ENCODE measurements at regions not wholly inside any gene's neighbourhood (a gene's known extent, or its start where the extent isn't known, plus 50 kb on each side); places are given as distances from the start of the nearest gene placed in this dataset.
A peak's percentile ranks its signal among the peaks of the same experiment; 100 is the strongest.
"Not testable (repeated sequence)": the region's sequence is repeated elsewhere in the genome, so short reads cannot be mapped to it uniquely, and the experiment has no call there.

DNA sequence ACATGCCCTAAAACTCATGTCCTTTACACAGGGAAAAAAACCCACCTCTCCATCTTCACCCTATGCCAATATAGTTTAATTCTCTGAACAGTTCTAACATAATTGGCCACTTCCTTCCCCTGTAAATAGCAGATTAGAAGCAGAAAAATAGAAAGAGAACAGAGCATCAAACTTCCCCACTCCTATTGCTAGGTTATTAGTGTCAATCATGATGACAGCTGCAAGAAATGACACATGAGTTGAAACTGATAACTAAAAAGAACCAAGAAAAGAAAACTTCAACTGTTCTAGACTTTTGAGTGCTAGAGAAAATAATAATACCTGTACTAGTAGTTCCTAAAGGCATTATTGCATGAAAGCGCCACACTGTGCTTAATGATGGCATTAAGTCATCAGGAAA is 284.5 kb upstream of the TRPC5 start:
- no peak for DNase-seq (ENCODE audit: low spot score)

DNA sequence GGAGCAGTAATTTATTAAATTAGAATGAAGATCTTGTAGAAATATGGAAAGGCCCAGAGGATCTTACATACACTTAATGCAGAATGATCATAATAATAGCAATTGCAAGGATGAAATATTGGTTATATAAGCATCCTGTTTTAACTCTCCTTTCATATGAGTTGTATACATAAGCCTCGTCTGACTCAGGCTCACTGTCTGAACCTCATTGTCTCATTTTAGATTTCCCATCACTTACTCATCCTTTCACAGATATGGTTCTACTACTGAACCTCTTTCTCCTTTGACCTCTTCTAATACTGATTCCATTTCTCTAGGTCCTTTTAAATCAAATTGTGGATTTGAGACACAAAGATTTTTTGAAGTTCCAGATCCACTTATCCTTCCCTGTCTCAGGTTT is 277.3 kb upstream of the TRPC5 start:
- DNase-seq (ENCODE audit: low spot score), result no peak

- no peak for DNase-seq (ENCODE audit: low spot score)
Measured at GRCh38 chrX:112355931-112356330, 273.4 kb upstream of the TRPC5 start.

- no peak for DNase-seq (ENCODE audit: low spot score)
Measured at GRCh38 chrX:112341598-112341997, 259.0 kb upstream of the TRPC5 start.

- DNase-seq (ENCODE audit: low spot score), result no peak
Measured at GRCh38 chrX:112313201-112313600, 230.6 kb upstream of the TRPC5 start.

DNA sequence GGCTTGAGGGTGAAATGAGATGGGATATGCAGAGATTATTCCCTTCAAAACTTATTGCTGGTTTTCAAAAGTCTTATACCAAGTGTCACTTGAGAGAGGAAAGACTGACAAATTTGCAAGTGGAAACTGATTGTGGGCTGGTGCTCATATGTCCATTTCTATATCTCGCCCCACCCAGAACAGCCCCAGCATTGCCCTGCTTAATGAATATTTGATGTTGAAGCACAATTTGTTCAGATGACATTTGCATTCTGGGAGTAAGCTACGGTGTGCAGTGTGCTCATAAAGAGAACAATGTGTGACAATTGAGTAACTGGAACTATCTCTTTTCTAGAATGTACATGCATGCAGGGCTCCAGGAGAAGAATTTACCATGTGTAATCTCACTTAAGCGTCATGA is 223.5 kb upstream of the TRPC5 start:
- DNase-seq (ENCODE audit: low spot score), result no peak

DNA sequence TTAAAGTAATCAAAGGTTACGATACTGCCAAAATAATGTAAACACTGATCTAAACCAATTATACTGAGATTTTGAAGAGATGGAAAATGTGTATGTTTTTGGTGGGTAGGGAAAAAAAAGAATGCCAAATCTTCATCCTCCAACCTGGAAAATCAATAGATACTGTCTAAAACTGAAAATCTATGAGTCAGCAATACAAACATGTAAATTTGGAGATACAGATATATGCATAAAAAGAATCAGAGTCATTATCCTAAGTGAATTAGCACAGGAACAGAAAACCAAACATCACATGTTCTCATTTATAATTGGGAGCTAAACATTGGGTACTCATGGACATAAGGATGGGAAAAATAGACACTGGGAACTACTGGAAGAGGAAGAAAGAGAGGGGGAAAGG is 197.4 kb upstream of the TRPC5 start:
- DNase-seq (ENCODE audit: low spot score), result no peak

- peak; percentile 6 for DNase-seq (ENCODE audit: low spot score)
Measured at GRCh38 chrX:112270991-112271390, 188.4 kb upstream of the TRPC5 start.

DNA sequence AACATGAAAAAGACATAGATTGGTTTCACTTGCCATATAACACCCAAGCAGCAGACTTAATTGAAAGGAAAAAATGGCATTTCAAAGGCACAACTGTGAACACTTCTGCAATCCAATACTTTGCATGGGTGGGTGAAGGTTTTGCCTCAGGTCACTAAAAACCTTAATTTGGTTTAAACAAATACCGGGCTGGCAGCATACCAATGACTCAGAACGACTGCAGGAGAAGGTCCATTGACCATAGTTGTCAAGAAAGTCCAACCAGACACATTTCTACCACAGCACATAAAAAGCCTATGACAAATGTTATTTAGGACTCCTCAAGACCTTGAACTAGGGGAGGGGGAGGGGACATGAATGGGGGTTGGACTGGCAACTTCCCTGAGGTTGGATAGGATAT is 183.6 kb upstream of the TRPC5 start:
- DNase-seq (ENCODE audit: low spot score), result no peak

GRCh38 chrX:112259375-112259774 is 176.8 kb upstream of the TRPC5 start:
- DNase-seq (ENCODE audit: low spot score), result no peak

DNA sequence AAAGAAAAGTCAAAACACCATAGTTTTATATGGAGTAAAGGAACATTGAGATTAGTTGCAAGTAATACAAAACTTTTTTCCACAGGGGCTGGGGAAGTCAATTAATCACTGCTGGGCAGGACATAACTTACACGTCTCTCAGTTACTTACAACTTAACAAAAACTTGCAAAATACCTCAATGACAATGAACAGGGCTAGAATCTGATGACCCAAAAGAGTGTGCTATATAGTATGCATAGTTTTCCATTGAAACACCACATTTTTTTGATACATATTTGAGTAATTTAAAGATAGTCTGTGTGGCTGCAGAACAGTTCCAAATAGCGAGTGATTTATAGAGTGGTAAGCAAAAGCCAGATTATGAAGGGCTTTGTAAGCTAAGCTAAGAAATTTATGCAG is 172.3 kb upstream of the TRPC5 start:
- no peak for DNase-seq (ENCODE audit: low spot score)

DNA sequence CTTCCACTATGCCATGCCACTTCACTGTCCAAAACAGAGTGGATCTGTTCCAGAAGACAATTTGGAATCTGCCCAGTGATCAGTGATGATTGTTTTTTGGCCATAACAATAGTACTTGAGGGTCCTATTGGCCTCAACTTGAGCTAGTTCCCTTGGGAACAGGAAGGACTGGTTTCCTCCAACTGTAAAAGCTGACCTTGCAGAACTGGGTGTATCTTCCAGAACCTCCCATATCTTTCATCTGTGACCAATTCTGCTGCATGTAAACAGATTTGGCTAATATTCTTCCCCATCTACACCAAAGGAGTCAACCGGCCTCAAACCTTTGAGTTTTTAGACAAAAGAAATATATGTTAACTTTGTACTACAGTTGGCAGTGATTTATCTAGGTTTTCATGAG is 165.1 kb upstream of the TRPC5 start:
- no peak for DNase-seq (ENCODE audit: low spot score)

DNA sequence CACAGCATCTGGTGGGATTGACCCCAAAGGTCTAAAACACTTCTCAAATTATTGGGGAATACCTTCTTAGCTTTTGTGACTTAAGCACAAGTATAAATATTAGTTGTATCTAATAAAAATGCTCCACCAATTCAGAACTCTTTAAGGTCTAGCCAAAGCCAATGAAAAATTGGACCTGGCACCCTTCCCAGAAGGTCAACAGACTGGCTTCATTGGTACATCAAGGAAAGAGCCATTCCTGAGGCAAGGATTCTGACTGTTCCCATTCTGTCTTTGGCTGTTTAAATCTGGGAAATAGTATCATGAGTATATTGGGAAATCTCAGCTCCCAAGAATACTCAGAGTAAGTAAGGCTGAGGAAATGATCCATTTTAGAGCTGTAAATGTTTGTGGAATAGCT is 153.0 kb upstream of the TRPC5 start:
- DNase-seq (ENCODE audit: low spot score), result no peak

DNA sequence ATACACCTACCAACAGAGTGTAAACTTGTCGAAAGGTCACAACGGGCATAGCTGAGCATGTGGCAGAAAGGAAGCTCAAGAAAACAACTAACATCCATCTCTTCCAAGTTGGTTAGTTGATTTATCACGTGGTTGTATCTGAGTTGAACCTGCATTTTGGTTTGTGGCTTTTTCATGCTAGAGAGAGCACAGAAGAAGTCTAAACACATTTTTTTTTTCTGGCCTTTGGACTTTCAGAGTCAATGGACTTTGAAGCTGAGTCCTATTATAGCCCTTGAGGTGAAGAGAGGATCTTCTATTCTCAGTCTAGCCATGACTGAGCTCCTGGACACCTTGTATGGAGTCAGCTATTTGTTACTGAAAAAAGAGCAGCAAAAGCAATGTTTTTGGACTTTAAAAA is 150.6 kb upstream of the TRPC5 start:
- DNase-seq (ENCODE audit: low spot score), result no peak

GRCh38 chrX:112226795-112227194 is 144.2 kb upstream of the TRPC5 start:
- DNase-seq (ENCODE audit: low spot score), result not testable (repeated sequence)

- DNase-seq (ENCODE audit: low spot score), result peak; percentile 18
Measured at GRCh38 chrX:112223391-112223790, 140.8 kb upstream of the TRPC5 start.

DNA sequence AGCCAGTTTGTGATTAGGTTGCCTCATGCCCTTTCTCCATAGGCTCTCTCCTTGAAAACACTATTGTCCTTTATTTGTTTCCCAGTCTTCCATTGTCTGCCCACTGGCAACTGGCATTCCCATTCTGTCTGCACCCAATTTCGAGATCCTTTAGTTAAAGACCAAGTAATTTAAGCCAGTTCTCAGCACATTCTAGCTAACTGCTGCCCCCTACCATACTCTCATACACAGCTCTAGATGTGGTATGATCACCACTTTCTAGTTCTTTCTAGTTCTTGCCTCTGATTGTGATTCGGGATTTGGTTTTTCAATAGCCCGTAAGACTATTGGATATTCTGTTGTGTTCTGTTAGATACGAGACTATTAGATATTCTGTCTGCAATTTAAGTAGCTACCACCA is 135.8 kb upstream of the TRPC5 start:
- no peak for DNase-seq (ENCODE audit: low spot score)

- no peak for DNase-seq (ENCODE audit: low spot score)
Measured at GRCh38 chrX:112211459-112211858, 128.9 kb upstream of the TRPC5 start.

- DNase-seq (ENCODE audit: low spot score), result peak; percentile 45
Measured at GRCh38 chrX:112197840-112198239, 115.3 kb upstream of the TRPC5 start.

DNA sequence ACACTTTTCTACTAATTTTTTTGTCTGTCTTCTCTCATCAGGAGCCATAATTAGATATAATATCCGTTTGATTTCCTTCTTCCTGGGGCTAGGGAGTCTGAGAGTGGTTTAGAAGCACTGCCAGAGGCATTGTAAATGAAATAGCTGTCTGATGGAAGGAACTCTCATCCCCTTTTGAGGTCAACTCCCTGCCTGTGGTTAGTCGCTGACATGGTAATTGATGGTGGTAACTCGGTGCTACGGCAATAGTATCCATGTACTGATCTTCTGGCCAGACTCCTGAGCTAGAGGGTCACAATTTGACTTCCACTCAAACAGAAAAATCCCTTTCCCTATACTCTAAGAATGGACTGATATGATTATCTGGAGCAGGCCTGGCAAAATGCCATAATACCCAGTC is 108.1 kb upstream of the TRPC5 start:
- no peak for DNase-seq (ENCODE audit: low spot score)

GRCh38 chrX:112181361-112181760 is 98.8 kb upstream of the TRPC5 start:
- DNase-seq (ENCODE audit: low spot score), result not testable (repeated sequence)

- no peak for DNase-seq (ENCODE audit: low spot score)
Measured at GRCh38 chrX:112164420-112164819, 81.8 kb upstream of the TRPC5 start.

DNA sequence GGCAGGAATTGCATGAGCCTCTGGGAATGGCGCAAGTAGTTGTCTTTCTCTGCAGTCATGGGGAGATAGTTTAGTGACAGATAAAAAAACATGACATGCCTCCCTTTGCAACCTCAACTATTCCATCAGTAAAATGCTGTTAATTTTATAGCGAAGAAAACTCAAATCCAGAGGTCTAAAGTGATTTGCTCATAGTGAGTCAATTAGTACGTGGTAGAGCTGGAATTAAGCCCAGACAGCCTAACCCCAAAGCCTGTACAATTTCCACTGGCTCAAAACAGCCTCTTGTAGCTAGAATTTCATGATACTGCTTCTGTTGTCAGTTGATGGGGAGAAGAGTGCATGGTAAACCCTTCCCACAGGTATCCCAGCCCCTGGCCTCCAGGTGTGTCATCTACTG is 81.3 kb upstream of the TRPC5 start:
- no peak for DNase-seq (ENCODE audit: low spot score)

GRCh38 chrX:112148397-112148796 is 65.8 kb upstream of the TRPC5 start:
- DNase-seq (ENCODE audit: low spot score), result no peak

- DNase-seq (ENCODE audit: low spot score), result peak; percentile 42
Measured at GRCh38 chrX:112147206-112147605, 64.6 kb upstream of the TRPC5 start.

Measured in D341Med (cell line).